ENCODE measurements at regions not wholly inside any gene's neighbourhood (a gene's known extent, or its start where the extent isn't known, plus 50 kb on each side); places are given as distances from the start of the nearest gene placed in this dataset.
A peak's percentile ranks its signal among the peaks of the same experiment; 100 is the strongest.

DNA sequence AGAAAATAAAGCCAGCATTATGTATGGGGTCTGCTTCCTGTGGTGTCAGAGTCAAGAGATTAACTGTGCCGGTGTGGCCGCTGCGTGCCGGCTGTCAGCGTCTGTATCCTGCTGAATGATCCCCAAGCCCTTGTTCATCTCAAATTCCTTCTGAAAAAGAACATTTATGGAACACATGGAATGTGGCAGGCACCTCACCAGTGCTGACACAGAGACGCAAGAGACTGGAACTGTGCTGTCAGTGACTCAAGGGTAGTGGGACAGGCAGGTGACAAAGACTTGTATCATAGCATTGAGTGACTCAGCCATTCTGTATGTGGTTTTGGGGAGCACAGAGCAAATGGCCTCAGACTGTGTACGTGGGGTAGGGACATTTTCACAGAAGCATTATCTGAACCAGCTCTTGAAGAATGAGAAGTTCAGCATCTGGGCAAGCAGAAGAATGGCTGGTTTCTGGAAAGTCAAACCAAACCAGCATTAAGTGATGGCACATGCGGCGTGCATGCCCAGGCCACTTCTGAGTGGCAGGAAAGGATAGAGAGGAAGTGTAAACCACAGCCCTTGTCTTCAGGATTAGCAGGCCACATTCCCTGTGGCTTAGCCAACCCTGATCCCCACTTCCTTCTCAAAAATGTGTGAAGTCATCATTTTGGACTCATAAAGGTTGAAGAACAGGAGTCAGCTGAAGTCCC lies 54.0 kb upstream of the IRS2 start:
- WGBS, 2 donors: 48 to 62% methylated on average over 9 of the region's 9 CpGs
- Histone ChIP-seq H3K36me3 (no peaks in the 10 kb centered on the region), H3K27me3 (no peaks in the 10 kb centered on the region), H3K27ac (no peak overlapping the region), H3K4me1 (no peaks in the 10 kb centered on the region), H3K9me3 (no peaks in the 10 kb centered on the region), H3K4me3 (no peak overlapping the region)
- TF ChIP-seq POLR2AphosphoS5 (IDR thresholded peaks at IDR 0.05) (no peak), EP300 (IDR thresholded peaks at IDR 0.05) (no peak), POLR2A (IDR thresholded peaks at IDR 0.05) (no peak)
- TF ChIP-seq, protein P1, sequence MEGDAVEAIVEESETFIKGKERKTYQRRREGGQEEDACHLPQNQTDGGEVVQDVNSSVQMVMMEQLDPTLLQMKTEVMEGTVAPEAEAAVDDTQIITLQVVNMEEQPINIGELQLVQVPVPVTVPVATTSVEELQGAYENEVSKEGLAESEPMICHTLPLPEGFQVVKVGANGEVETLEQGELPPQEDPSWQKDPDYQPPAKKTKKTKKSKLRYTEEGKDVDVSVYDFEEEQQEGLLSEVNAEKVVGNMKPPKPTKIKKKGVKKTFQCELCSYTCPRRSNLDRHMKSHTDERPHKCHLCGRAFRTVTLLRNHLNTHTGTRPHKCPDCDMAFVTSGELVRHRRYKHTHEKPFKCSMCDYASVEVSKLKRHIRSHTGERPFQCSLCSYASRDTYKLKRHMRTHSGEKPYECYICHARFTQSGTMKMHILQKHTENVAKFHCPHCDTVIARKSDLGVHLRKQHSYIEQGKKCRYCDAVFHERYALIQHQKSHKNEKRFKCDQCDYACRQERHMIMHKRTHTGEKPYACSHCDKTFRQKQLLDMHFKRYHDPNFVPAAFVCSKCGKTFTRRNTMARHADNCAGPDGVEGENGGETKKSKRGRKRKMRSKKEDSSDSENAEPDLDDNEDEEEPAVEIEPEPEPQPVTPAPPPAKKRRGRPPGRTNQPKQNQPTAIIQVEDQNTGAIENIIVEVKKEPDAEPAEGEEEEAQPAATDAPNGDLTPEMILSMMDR (IDR thresholded peaks at IDR 0.05): no peak
- ATAC-seq (ENCODE audit: low FRiP score in 2 of 2): no peak
- no peak for DNase-seq

GRCh38 chr13:109836629-109837607 lies 50.5 kb upstream of the IRS2 start:
- 68% methylated on average over 12 of the region's 12 CpGs for WGBS, 2 donors
- TF ChIP-seq, protein P1 (IDR thresholded peaks at IDR 0.05): no peak
- TF ChIP-seq POLR2AphosphoS5 (IDR thresholded peaks at IDR 0.05): no peak
- Histone ChIP-seq H3K4me1 (no peaks in the 10 kb centered on the region), H3K36me3 (no peaks in the 10 kb centered on the region), H3K27me3 (no peaks in the 10 kb centered on the region), H3K27ac (no peak overlapping the region), H3K4me3 (no peak overlapping the region), H3K9me3 (no peaks in the 10 kb centered on the region)
- peak in 1 of 2 donors; percentile 45 for DNase-seq
- peak; percentile 19 to 59 for ATAC-seq (ENCODE audit: low FRiP score in 2 of 2)
